ENCODE measurements at regions not wholly inside any gene's neighbourhood (a gene's known extent, or its start where the extent isn't known, plus 50 kb on each side); places are given as distances from the start of the nearest gene placed in this dataset.

DNA sequence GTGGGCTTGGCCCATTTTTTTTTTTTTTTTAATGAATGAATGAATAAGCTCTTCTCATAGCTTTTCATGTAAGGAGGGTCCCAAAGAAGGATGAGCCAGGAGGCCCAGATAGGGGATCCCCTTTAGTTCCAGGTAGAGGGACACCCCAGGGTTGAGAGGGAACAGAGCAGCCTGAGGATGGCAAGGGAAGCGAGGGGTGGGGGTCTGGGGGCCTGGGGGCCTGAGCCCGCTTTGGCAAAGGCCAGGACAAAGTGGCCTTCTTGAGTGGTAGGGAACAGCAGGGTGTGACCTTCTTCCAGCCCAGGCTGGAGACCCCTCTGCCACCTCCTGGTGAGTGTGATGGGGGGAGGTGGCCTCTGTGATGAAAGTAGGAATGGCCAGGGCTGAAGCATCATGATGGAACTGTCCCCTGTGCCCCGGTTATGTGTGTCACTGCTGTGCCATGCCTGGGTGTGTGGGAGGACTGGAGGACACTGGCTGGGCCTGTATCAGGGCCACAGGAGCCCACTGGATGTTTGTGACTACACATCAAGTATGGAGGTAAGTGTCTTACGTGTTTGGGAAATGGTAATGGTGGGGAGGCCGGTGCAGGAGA, 263.5 kb upstream of the HDAC4 start:
- intact Hi-C loops (cut with micrococcal nuclease), result loop anchor here (10.0 kb wide), 1 partner anchor 400 kb away; no protein-coding TSS in a partner anchor
- no peak overlapping the region for H3K4me3 Mint-ChIP-seq (ENCODE audit: unreplicated experiment)
- no peaks in the 10 kb centered on the region for H3K9me3 Mint-ChIP-seq (ENCODE audit: unreplicated experiment)
- no TSS peak for BruUV-seq (replicated peaks)
- no peaks in the 10 kb centered on the region for H3K36me3 Mint-ChIP-seq (ENCODE audit: insufficient read depth, unreplicated experiment)
- TF ChIP-seq, protein P1, sequence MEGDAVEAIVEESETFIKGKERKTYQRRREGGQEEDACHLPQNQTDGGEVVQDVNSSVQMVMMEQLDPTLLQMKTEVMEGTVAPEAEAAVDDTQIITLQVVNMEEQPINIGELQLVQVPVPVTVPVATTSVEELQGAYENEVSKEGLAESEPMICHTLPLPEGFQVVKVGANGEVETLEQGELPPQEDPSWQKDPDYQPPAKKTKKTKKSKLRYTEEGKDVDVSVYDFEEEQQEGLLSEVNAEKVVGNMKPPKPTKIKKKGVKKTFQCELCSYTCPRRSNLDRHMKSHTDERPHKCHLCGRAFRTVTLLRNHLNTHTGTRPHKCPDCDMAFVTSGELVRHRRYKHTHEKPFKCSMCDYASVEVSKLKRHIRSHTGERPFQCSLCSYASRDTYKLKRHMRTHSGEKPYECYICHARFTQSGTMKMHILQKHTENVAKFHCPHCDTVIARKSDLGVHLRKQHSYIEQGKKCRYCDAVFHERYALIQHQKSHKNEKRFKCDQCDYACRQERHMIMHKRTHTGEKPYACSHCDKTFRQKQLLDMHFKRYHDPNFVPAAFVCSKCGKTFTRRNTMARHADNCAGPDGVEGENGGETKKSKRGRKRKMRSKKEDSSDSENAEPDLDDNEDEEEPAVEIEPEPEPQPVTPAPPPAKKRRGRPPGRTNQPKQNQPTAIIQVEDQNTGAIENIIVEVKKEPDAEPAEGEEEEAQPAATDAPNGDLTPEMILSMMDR (IDR thresholded peaks at IDR 0.05; ENCODE audit: unreplicated experiment), result no peak
- POLR2A ChIA-PET, result no interaction called here
- H3K27ac Mint-ChIP-seq (ENCODE audit: low read depth, unreplicated experiment), result no peak overlapping the region
- CTCF ChIA-PET, result no interaction called here
- H3K27me3 Mint-ChIP-seq (ENCODE audit: insufficient read depth, unreplicated experiment), result peaks cover 70% of the 10 kb centered on the region
- no peak for DNase-seq (ENCODE audit: unreplicated experiment)
- H3K4me1 Mint-ChIP-seq (ENCODE audit: insufficient read depth, unreplicated experiment), result peaks cover 12% of the 10 kb centered on the region

DNA sequence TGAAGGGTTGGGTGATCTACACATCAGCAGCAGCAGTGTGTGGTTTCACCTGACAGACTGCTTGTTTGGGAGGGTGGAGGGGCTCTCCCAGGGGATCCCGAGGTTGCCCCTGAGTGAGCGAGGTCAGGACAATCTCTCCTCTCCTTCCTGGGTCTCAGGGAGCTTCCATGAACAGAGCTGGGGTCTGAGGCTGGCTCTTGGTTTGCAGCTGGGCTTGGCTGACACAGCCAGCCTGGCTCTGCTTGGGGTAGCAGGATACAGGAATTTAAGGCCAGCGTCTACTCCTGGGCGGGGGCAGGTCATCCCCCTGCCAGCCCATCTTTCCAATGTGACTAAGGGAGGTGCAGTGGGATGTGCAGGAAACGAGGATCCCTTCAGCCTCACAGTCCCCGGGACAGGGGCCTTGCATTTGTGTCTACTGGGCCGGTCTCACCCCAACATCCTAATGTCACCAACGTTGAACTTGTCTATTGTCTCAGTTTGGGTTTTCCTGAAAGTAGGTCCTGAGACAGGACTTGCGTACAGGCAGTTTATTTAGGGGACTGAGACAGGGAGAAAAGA, 262.6 kb upstream of the HDAC4 start:
- CTCF ChIA-PET, result no interaction called here
- intact Hi-C loops (cut with micrococcal nuclease), result loop anchor here (10.0 kb wide), 1 partner anchor 399 kb away; no protein-coding TSS in a partner anchor
- no peaks in the 10 kb centered on the region for H3K36me3 Mint-ChIP-seq (ENCODE audit: insufficient read depth, unreplicated experiment)
- no peak for DNase-seq (ENCODE audit: unreplicated experiment)
- POLR2A ChIA-PET, result interaction anchor here (0.7 kb wide), 1 partner anchor 663 kb away, joined by 3 read pairs; no protein-coding TSS in a partner anchor
- no peaks in the 10 kb centered on the region for H3K9me3 Mint-ChIP-seq (ENCODE audit: unreplicated experiment)
- TF ChIP-seq, protein P1 (IDR thresholded peaks at IDR 0.05; ENCODE audit: unreplicated experiment), result no peak
- H3K27ac Mint-ChIP-seq (ENCODE audit: low read depth, unreplicated experiment), result no peak overlapping the region
- H3K4me1 Mint-ChIP-seq (ENCODE audit: insufficient read depth, unreplicated experiment), result peaks cover 12% of the 10 kb centered on the region
- H3K27me3 Mint-ChIP-seq (ENCODE audit: insufficient read depth, unreplicated experiment), result peaks cover 71% of the 10 kb centered on the region
- BruUV-seq (replicated peaks), result no TSS peak
- H3K4me3 Mint-ChIP-seq (ENCODE audit: unreplicated experiment), result no peak overlapping the region

DNA sequence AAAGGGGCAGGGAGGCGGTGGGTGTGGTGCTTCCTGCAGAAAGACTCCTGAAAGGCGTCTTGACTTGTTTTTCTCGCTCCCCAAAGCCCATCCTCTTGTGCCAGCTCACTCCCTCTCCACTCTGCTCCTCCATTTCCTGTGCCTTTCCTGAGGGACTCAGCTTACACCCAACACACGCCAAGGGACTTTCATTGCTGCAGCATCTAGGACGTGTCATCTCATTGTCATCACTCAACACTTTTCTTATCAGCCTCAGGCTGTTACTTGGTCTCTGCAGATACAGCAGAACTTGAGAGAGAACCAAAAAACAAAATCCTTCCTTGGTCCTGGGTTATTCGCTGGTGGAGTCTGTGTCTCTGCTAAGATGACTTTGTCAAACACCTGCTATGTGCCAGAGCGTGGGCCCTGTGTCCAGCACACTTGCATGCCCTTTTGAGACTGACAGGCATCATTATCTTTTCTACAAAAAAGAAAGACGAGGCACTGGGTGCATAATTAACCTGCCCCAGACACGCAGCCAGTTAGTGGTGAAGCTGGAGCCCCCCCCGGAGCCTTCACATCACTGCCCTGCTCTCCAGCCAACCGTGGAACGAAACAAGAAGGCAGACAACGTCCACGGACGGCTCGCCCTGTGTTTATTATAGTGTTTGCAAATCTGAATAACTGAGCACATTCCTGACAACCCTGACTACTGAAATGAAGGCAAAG, 261.7 kb upstream of the HDAC4 start:
- H3K4me3 Mint-ChIP-seq (ENCODE audit: unreplicated experiment), result no peak overlapping the region
- H3K27me3 Mint-ChIP-seq (ENCODE audit: insufficient read depth, unreplicated experiment), result peaks cover 78% of the 10 kb centered on the region
- ChIA-PET POLR2A (interaction anchor here (0.7 to 1.1 kb wide), 2 partner anchors 261 to 662 kb away, joined by 3 read pairs; partner anchors contain the start of gene HDAC4), CTCF (interaction anchor here (0.6 kb wide), 2 partner anchors 275 to 1118 kb away, joined by 3 read pairs; no protein-coding TSS in a partner anchor)
- H3K9me3 Mint-ChIP-seq (ENCODE audit: unreplicated experiment), result no peaks in the 10 kb centered on the region
- H3K4me1 Mint-ChIP-seq (ENCODE audit: insufficient read depth, unreplicated experiment), result peaks cover 12% of the 10 kb centered on the region
- DNase-seq (ENCODE audit: unreplicated experiment), result no peak
- H3K36me3 Mint-ChIP-seq (ENCODE audit: insufficient read depth, unreplicated experiment), result no peaks in the 10 kb centered on the region
- H3K27ac Mint-ChIP-seq (ENCODE audit: low read depth, unreplicated experiment), result no peak overlapping the region
- TF ChIP-seq, protein P1 (IDR thresholded peaks at IDR 0.05; ENCODE audit: unreplicated experiment), result no peak
- no TSS peak for BruUV-seq (replicated peaks)
- intact Hi-C loops (cut with micrococcal nuclease), result loop anchor here (10.0 kb wide), 1 partner anchor 398 kb away; no protein-coding TSS in a partner anchor

Data from MCF 10A (cell line).